HFFc6 (cell line): ENCODE measurements at regions not wholly inside any gene's neighbourhood (a gene's known extent, or its start where the extent isn't known, plus 50 kb on each side); places are given as distances from the start of the nearest gene placed in this dataset.

ENCODE experiments used
- DNase-seq: peaks from one replicate; pipeline ENCODE4 v3.0.0-alpha.2; 2018
- H3K27ac Mint-ChIP-seq: 2 replicates; pipeline ENCODE4 v1.8.0; 2020; ENCODE audit warnings: mild to moderate bottlenecking, mixed read lengths
- H3K27me3 Mint-ChIP-seq: 2 replicates; pipeline ENCODE4 v1.8.0; 2021; ENCODE audit warnings: mild to moderate bottlenecking, moderate library complexity, mixed read lengths; ENCODE audit not compliant: insufficient read depth
- H3K36me3 Mint-ChIP-seq: 2 replicates; pipeline ENCODE4 v1.8.0; 2021; ENCODE audit warnings: low read depth, mixed read lengths
- H3K4me1 Mint-ChIP-seq: 2 replicates; pipeline ENCODE4 v1.8.0; 2020; ENCODE audit warnings: low read depth, mixed read lengths
- H3K4me3 Mint-ChIP-seq: 2 replicates; pipeline ENCODE4 v1.8.0; 2020; ENCODE audit warnings: mild to moderate bottlenecking, moderate library complexity, mixed read lengths
- H3K9me3 Mint-ChIP-seq: 2 replicates; pipeline ENCODE4 v1.8.0; 2020; ENCODE audit warnings: mild to moderate bottlenecking, mixed read lengths
- CTCF ChIP-seq: fragments of 200-600 bp; sonication (generic); IDR thresholded peaks from 2 replicates; pipeline ENCODE4 v1.5.0; 2021; ENCODE audit warnings: antibody characterized with exemption, mild to moderate bottlenecking

GRCh38 chr13:22979952-22980351 is 200.8 kb upstream of the SGCG start:
- Mint-ChIP-seq H3K36me3 (no peaks in the 10 kb centered on the region), H3K9me3 (no peaks in the 10 kb centered on the region; the same call in 1 of the 2 replicates), H3K4me3 (no peak overlapping the region), H3K27ac (no peak overlapping the region), H3K4me1 (no peaks in the 10 kb centered on the region), H3K27me3 (peaks cover 8% of the 10 kb centered on the region)
- no peak for TF ChIP-seq CTCF
- DNase-seq: no peak

- Mint-ChIP-seq H3K4me3 (no peak overlapping the region), H3K27me3 (peaks cover 7% of the 10 kb centered on the region), H3K27ac (no peak overlapping the region), H3K36me3 (no peaks in the 10 kb centered on the region), H3K9me3 (peaks cover 5% of the 10 kb centered on the region; the same call in 1 of the 2 replicates), H3K4me1 (no peaks in the 10 kb centered on the region)
- TF ChIP-seq CTCF: no peak
- no peak for DNase-seq
These were observed 199.8 kb upstream of the SGCG start for GRCh38 chr13:22980936-22981335.

- H3K27ac Mint-ChIP-seq: no peak overlapping the region
- H3K4me1 Mint-ChIP-seq: no peaks in the 10 kb centered on the region
- H3K27me3 Mint-ChIP-seq: no peaks in the 10 kb centered on the region; the same call in 1 of the 2 replicates
- H3K9me3 Mint-ChIP-seq: no peaks in the 10 kb centered on the region
- no peak for DNase-seq
- no peak for TF ChIP-seq CTCF
- no peak overlapping the region for H3K4me3 Mint-ChIP-seq
- no peaks in the 10 kb centered on the region for H3K36me3 Mint-ChIP-seq
These were observed 187.6 kb upstream of the SGCG start for GRCh38 chr13:22993148-22993547.

- Mint-ChIP-seq H3K9me3 (peaks cover 8% of the 10 kb centered on the region), H3K4me3 (no peak overlapping the region), H3K27ac (no peak overlapping the region), H3K27me3 (no peaks in the 10 kb centered on the region), H3K4me1 (no peaks in the 10 kb centered on the region), H3K36me3 (no peaks in the 10 kb centered on the region)
- no peak for DNase-seq
- TF ChIP-seq CTCF: no peak
These were observed 177.3 kb upstream of the SGCG start for GRCh38 chr13:23003446-23003845.

GRCh38 chr13:23007426-23007825 is 173.4 kb upstream of the SGCG start:
- Mint-ChIP-seq H3K36me3 (no peaks in the 10 kb centered on the region), H3K4me1 (no peaks in the 10 kb centered on the region), H3K27me3 (no peaks in the 10 kb centered on the region), H3K4me3 (no peak overlapping the region), H3K27ac (no peak overlapping the region), H3K9me3 (peaks cover 4% of the 10 kb centered on the region)
- no peak for TF ChIP-seq CTCF
- DNase-seq: no peak

- Mint-ChIP-seq H3K4me1 (no peaks in the 10 kb centered on the region), H3K27me3 (peaks cover 6% of the 10 kb centered on the region), H3K36me3 (no peaks in the 10 kb centered on the region), H3K9me3 (no peaks in the 10 kb centered on the region), H3K4me3 (no peak overlapping the region), H3K27ac (no peak overlapping the region)
- TF ChIP-seq CTCF: no peak
- DNase-seq: no peak
These were observed 162.6 kb upstream of the SGCG start for GRCh38 chr13:23018143-23018542.
